ENCODE measurements at regions not wholly inside any gene's neighbourhood (a gene's known extent, or its start where the extent isn't known, plus 50 kb on each side); places are given as distances from the start of the nearest gene placed in this dataset.

DNA sequence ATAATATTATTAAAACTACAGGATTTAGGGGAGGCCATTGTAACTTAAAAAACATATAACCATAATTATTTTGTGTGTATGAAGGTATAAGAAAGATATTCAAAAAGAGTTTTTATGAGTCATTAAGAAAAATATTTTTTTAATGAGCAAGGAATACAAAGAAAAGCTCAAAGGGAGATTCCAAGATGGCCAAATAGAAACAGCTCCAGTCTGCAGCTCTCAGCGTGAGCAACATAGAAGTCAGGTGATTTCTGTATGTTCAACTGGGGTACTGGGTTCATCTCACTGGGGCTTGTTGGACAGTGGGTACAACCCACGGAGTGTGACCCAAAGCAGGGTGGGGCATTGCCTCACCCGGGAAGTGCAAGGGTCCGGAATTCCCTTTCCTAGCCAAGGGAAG is 336.1 kb downstream of the TBL1XR1 start:
- TF ChIP-seq, protein P1, sequence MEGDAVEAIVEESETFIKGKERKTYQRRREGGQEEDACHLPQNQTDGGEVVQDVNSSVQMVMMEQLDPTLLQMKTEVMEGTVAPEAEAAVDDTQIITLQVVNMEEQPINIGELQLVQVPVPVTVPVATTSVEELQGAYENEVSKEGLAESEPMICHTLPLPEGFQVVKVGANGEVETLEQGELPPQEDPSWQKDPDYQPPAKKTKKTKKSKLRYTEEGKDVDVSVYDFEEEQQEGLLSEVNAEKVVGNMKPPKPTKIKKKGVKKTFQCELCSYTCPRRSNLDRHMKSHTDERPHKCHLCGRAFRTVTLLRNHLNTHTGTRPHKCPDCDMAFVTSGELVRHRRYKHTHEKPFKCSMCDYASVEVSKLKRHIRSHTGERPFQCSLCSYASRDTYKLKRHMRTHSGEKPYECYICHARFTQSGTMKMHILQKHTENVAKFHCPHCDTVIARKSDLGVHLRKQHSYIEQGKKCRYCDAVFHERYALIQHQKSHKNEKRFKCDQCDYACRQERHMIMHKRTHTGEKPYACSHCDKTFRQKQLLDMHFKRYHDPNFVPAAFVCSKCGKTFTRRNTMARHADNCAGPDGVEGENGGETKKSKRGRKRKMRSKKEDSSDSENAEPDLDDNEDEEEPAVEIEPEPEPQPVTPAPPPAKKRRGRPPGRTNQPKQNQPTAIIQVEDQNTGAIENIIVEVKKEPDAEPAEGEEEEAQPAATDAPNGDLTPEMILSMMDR (conservative IDR thresholded peaks at IDR 0.05): no peak
- Mint-ChIP-seq H3K9me3 (peaks cover 2% of the 10 kb centered on the region), H3K36me3 (ENCODE audit: low read depth) (no peaks in the 10 kb centered on the region), H3K27ac (ENCODE audit: unreplicated experiment) (no peak overlapping the region), H3K27me3 (ENCODE audit: low read depth) (no peaks in the 10 kb centered on the region), H3K4me1 (no peaks in the 10 kb centered on the region), H3K4me3 (no peak overlapping the region)
- DNase-seq (ENCODE audit: low read depth, low spot score): no peak

DNA sequence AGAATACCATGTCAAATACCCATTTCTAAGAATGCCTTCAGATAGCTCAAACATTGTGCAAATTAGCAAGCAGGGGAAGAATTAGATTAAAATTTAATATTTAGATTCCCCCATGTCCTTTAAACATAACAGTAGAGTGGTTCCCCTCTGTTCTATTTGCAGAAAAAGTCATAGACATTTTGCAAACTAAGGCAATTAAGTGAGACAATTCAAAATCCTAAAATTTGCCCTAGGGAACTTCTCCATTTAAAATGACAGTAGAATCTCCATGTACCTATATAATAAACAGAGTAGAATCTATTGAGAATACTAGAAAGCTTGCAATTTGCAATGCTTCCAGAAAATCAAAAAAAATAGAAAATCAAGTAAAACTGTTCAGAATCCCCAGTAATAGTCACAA is 340.6 kb downstream of the TBL1XR1 start:
- TF ChIP-seq, protein P1 (conservative IDR thresholded peaks at IDR 0.05): no peak
- no peaks in the 10 kb centered on the region for H3K27me3 Mint-ChIP-seq (ENCODE audit: low read depth)
- no peak for DNase-seq (ENCODE audit: low read depth, low spot score)
- no peak overlapping the region for H3K4me3 Mint-ChIP-seq
- no peak overlapping the region for H3K27ac Mint-ChIP-seq (ENCODE audit: unreplicated experiment)
- no peaks in the 10 kb centered on the region for H3K9me3 Mint-ChIP-seq
- no peaks in the 10 kb centered on the region for H3K36me3 Mint-ChIP-seq (ENCODE audit: low read depth)
- H3K4me1 Mint-ChIP-seq: no peaks in the 10 kb centered on the region

DNA sequence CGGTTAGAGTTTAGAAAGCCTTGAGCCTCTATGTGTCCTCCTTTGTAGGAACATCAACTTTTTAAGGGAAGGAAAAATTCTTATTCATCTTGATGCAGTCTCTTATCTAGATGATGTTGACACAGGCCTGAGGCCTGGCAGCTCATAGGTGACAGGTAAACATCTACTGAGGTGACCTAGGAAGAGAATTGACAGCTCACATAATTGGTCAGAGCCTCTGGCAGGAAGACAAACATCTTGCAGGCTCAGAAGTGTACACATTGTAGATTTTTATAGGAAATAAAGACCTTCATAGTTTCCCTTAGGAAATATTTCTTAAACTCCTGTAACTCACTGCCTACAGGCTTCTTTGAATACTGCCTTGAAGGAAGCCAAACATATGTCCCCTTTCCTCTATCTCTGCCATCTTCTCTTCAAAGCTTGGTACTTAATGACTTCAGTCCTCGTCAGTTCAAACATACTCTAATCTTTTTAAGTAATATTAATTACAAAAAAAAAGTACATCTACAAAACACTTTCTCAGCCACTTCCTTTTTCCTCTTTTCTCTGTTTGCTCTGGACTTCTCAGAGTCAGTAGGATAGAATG is 341.3 kb downstream of the TBL1XR1 start:
- Mint-ChIP-seq H3K27ac (ENCODE audit: unreplicated experiment) (no peak overlapping the region), H3K27me3 (ENCODE audit: low read depth) (no peaks in the 10 kb centered on the region)
- DNase-seq (ENCODE audit: low read depth, low spot score): no peak

DNA sequence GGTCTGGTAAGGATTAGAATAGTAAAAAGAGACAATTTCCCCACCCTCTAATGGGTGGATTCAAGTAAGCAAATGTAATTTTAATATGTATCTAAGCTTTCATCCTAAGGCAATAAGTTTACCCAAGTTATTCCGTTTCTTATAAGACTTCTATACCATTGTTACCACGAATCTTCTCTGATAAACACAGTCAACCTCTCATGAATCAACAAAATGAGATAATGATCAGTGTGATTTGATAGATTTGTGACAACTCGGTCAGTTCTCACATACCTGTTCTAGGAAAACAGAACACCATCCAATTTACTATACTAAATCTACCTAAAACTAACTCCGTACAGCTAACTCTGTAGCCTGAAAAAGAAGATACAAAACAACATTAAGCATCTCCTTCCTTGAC is 342.1 kb downstream of the TBL1XR1 start:
- Mint-ChIP-seq H3K9me3 (no peaks in the 10 kb centered on the region), H3K4me3 (no peak overlapping the region), H3K4me1 (no peaks in the 10 kb centered on the region), H3K27ac (ENCODE audit: unreplicated experiment) (no peak overlapping the region), H3K36me3 (ENCODE audit: low read depth) (no peaks in the 10 kb centered on the region), H3K27me3 (ENCODE audit: low read depth) (no peaks in the 10 kb centered on the region)
- TF ChIP-seq, protein P1 (conservative IDR thresholded peaks at IDR 0.05): no peak
- DNase-seq (ENCODE audit: low read depth, low spot score): no peak

More for the DNA sequence above, 341.3 kb downstream of the TBL1XR1 start:
- no peaks in the 10 kb centered on the region for H3K4me1 Mint-ChIP-seq
- H3K36me3 Mint-ChIP-seq (ENCODE audit: low read depth): no peaks in the 10 kb centered on the region
- no peaks in the 10 kb centered on the region for H3K9me3 Mint-ChIP-seq
- TF ChIP-seq, protein P1 (conservative IDR thresholded peaks at IDR 0.05): no peak
- no peak overlapping the region for H3K4me3 Mint-ChIP-seq

DNA sequence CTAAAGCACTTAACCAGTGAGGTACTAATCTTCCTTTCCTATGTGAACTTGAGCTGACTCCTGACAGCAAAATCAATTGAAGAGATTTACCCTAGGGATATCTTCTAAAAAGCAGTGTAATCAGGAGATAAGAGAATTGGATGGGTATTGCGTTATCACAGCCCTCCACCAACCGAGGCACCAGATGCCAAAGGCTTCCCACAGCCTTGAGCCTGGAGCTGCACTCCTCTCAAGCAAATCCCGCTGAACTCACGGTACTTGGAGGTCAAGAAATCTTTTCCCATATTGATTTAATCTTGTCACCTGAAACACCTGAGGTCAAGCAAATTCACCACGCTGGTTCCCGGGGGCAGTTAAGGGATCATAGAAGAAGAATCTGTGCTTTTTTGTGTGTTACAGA is 346.8 kb downstream of the TBL1XR1 start:
- H3K27ac Mint-ChIP-seq (ENCODE audit: unreplicated experiment): no peak overlapping the region
- no peak for DNase-seq (ENCODE audit: low read depth, low spot score)
- no peaks in the 10 kb centered on the region for H3K27me3 Mint-ChIP-seq (ENCODE audit: low read depth)
- H3K36me3 Mint-ChIP-seq (ENCODE audit: low read depth): no peaks in the 10 kb centered on the region
- no peaks in the 10 kb centered on the region for H3K9me3 Mint-ChIP-seq
- no peaks in the 10 kb centered on the region for H3K4me1 Mint-ChIP-seq
- TF ChIP-seq, protein P1 (conservative IDR thresholded peaks at IDR 0.05): no peak
- H3K4me3 Mint-ChIP-seq: no peak overlapping the region

All from neural crest cell (in vitro differentiated cells).